H1 (cell line): ENCODE measurements at regions not wholly inside any gene's neighbourhood (a gene's known extent, or its start where the extent isn't known, plus 50 kb on each side); places are given as distances from the start of the nearest gene placed in this dataset.

Experiments used
- CBX8 ChIP-seq: fragments of 300-800, 300-1000 bp; sonication (generic); IDR thresholded peaks from 2 replicates; pipeline ENCODE4 v1.7.1; 2016; ENCODE audit warnings: low read depth, low read length, borderline replicate concordance
- CEBPB ChIP-seq: IDR thresholded peaks from 2 replicates; pipeline ENCODE4 v1.6.1; 2012; ENCODE audit warnings: low read depth, low read length
- CHD2 ChIP-seq: IDR thresholded peaks from 2 replicates; pipeline ENCODE4 v1.6.1; 2012; ENCODE audit warnings: low read length, improper control_type of control experiment
- EGR1 ChIP-seq: IDR thresholded peaks from 2 replicates; pipeline ENCODE4 v1.6.1; 2011; ENCODE audit warnings: low read depth, low read length, borderline replicate concordance
- EP300 ChIP-seq, 2 experiments: IDR thresholded peaks; 1 replicate in 1 of 2; 2 replicates in 1 of 2; pipeline ENCODE4 v1.6.1; 2011 to 2012; ENCODE audit warnings: low read depth in 2 of 2, low read length in 2 of 2, mild to moderate bottlenecking in 2 of 2, borderline replicate concordance in 1 of 2, inconsistent platforms in 1 of 2, moderate library complexity in 1 of 2
- KDM1A ChIP-seq: fragments of 200-600, 300-600 bp; sonication (generic); IDR thresholded peaks from 2 replicates; pipeline ENCODE4 v1.7.1; 2016; ENCODE audit warnings: mild to moderate bottlenecking, low read length, borderline replicate concordance
- POLR2A ChIP-seq, 2 experiments: IDR thresholded peaks; 1 replicate in 1 of 2; 2 replicates in 1 of 2; pipeline ENCODE4 v1.6.1; 2011; ENCODE audit warnings: low read depth in 2 of 2, low read length in 2 of 2, mild to moderate bottlenecking in 2 of 2; ENCODE audit errors: control extremely low read depth in 1 of 2
- SIN3A ChIP-seq, 2 experiments: IDR thresholded peaks in 1 of 2; conservative IDR thresholded peaks in 1 of 2; 2 replicates each; pipeline ENCODE4 v1.6.1; 2011 to 2012; ENCODE audit warnings: low read length in 2 of 2, improper control_type of control experiment in 1 of 2, low read depth in 1 of 2, mild to moderate bottlenecking in 1 of 2
- TAF1 ChIP-seq: IDR thresholded peaks from 2 replicates; pipeline ENCODE4 v1.6.1; 2011; ENCODE audit warnings: mild to moderate bottlenecking, low read depth, low read length
- TF ChIP-seq, protein P1 (sequence below), 3 experiments: IDR thresholded peaks; 1 replicate in 2 of 3; 2 replicates in 1 of 3; pipeline versions ENCODE4 v1.5.1 to v1.6.1; 2011; ENCODE audit warnings: low read length in 3 of 3, mild to moderate bottlenecking in 3 of 3, inconsistent platforms in 2 of 3, low read depth in 1 of 3, moderate library complexity in 1 of 3; ENCODE audit not compliant: insufficient read depth in 1 of 3; ENCODE audit errors: control extremely low read depth in 1 of 3
- TF ChIP-seq, protein P2 (sequence below): IDR thresholded peaks from 2 replicates; pipeline ENCODE4 v1.6.1; 2012; ENCODE audit warnings: low read length, inconsistent platforms

DNA sequence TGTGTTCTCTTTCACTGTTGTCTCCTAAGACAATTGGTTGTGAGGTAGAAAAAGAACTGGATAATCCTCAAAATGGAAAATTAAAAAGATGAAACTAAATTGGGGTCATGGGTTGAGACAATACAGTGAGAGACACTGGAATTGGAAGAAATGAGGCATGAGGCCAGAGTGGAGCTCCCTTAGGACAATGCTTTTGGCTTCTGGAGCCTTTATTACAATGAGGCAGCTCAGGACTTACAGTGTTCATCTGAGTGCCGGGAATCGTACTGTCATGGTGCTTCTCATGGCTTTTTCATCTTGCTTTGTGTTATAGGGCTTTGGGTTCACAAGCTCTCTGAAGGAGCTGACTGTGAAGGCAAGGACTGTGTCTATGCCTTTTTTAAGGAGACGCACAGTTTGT lies 293.5 kb downstream of the SOX2 start:
- no peak for TF ChIP-seq EP300 (IDR thresholded peaks at IDR 0.05; ENCODE audit: borderline replicate concordance in 1 of 2, low read depth in 2 of 2, low read length in 2 of 2)
- no peak for TF ChIP-seq POLR2A (IDR thresholded peaks at IDR 0.05; ENCODE audit: control extremely low read depth in 1 of 2, low read depth in 2 of 2, low read length in 2 of 2)
- no peak for TF ChIP-seq CHD2
- TF ChIP-seq KDM1A: no peak
- TF ChIP-seq, protein P1, sequence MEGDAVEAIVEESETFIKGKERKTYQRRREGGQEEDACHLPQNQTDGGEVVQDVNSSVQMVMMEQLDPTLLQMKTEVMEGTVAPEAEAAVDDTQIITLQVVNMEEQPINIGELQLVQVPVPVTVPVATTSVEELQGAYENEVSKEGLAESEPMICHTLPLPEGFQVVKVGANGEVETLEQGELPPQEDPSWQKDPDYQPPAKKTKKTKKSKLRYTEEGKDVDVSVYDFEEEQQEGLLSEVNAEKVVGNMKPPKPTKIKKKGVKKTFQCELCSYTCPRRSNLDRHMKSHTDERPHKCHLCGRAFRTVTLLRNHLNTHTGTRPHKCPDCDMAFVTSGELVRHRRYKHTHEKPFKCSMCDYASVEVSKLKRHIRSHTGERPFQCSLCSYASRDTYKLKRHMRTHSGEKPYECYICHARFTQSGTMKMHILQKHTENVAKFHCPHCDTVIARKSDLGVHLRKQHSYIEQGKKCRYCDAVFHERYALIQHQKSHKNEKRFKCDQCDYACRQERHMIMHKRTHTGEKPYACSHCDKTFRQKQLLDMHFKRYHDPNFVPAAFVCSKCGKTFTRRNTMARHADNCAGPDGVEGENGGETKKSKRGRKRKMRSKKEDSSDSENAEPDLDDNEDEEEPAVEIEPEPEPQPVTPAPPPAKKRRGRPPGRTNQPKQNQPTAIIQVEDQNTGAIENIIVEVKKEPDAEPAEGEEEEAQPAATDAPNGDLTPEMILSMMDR (IDR thresholded peaks at IDR 0.05; ENCODE audit: control extremely low read depth in 1 of 3, insufficient read depth in 1 of 3, low read depth in 1 of 3, low read length in 3 of 3): no peak
- TF ChIP-seq, protein P2, sequence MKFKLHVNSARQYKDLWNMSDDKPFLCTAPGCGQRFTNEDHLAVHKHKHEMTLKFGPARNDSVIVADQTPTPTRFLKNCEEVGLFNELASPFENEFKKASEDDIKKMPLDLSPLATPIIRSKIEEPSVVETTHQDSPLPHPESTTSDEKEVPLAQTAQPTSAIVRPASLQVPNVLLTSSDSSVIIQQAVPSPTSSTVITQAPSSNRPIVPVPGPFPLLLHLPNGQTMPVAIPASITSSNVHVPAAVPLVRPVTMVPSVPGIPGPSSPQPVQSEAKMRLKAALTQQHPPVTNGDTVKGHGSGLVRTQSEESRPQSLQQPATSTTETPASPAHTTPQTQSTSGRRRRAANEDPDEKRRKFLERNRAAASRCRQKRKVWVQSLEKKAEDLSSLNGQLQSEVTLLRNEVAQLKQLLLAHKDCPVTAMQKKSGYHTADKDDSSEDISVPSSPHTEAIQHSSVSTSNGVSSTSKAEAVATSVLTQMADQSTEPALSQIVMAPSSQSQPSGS: no peak
- no peak for TF ChIP-seq EGR1
- no peak for TF ChIP-seq TAF1
- TF ChIP-seq SIN3A (conservative IDR thresholded peaks at IDR 0.05 in 1 of 2, IDR thresholded peaks at IDR 0.05 in 1 of 2; ENCODE audit: low read depth in 1 of 2, low read length in 2 of 2): no peak
- TF ChIP-seq CBX8: no peak
- no peak for TF ChIP-seq CEBPB
